Liver (tissue), 8 donors: ENCODE measurements at regions not wholly inside any gene's neighbourhood (a gene's known extent, or its start where the extent isn't known, plus 50 kb on each side); places are given as distances from the start of the nearest gene placed in this dataset.

ENCODE experiments used
- DNase-seq: peaks from one replicate; pipeline ENCODE4 v3.0.0-alpha.2; 2017; ENCODE audit warnings: low spot score
- H3K27ac ChIP-seq, 2 donors: one replicate each; pipeline ENCODE4 v1.7.0; 2013; ENCODE audit warnings: inconsistent platforms in 2 of 2, low read length in 2 of 2, control low read depth in 1 of 2, low read depth in 1 of 2, mild to moderate bottlenecking in 1 of 2
- H3K27me3 ChIP-seq, 4 donors: one replicate each; pipeline versions ENCODE4 v1.6.1 to v1.7.0; 2013; ENCODE audit warnings: low read length in 3 of 4, inconsistent platforms in 1 of 4, mild to moderate bottlenecking in 1 of 4, moderate library complexity in 1 of 4; ENCODE audit not compliant: control insufficient read depth in 4 of 4, insufficient read depth in 4 of 4
- H3K36me3 ChIP-seq, 4 donors: one replicate each; pipeline versions ENCODE4 v1.6.1 to v1.7.0; 2013; ENCODE audit warnings: low read length in 3 of 4, mild to moderate bottlenecking in 3 of 4, low read depth in 1 of 4, moderate library complexity in 1 of 4; ENCODE audit not compliant: control insufficient read depth in 4 of 4, insufficient read depth in 3 of 4
- H3K4me1 ChIP-seq, 4 donors: one replicate each; pipeline versions ENCODE4 v1.6.1 to v1.7.0; 2013; ENCODE audit warnings: low read length in 3 of 4, mild to moderate bottlenecking in 3 of 4, moderate library complexity in 1 of 4; ENCODE audit not compliant: control insufficient read depth in 4 of 4, insufficient read depth in 4 of 4
- H3K4me3 ChIP-seq, 3 donors: one replicate each; pipeline versions ENCODE4 v1.6.1 to v1.7.0; 2013; ENCODE audit warnings: low read length in 3 of 3, control low read depth in 1 of 3, low read depth in 1 of 3, mild to moderate bottlenecking in 1 of 3
- H3K9ac ChIP-seq, 2 donors: one replicate each; pipeline ENCODE4 v1.7.0; 2013; ENCODE audit warnings: low read length in 2 of 2, mild to moderate bottlenecking in 2 of 2, moderate library complexity in 2 of 2, control low read depth in 1 of 2, low read depth in 1 of 2
- H3K9me3 ChIP-seq, 4 donors: one replicate each; pipeline versions ENCODE4 v1.6.1 to v1.7.0; 2013; ENCODE audit warnings: low read length in 3 of 4; ENCODE audit not compliant: control insufficient read depth in 4 of 4
- ATF3 ChIP-seq: IDR thresholded peaks from 2 replicates; pipeline ENCODE4 v1.6.1; 2016; ENCODE audit warnings: antibody characterized with exemption
- CTCF ChIP-seq: fragments of 150-350 bp; IDR thresholded peaks from 2 replicates; pipeline ENCODE4 v1.5.1; 2017; ENCODE audit warnings: improper control_type of control experiment, low read depth, low read length; ENCODE audit not compliant: missing input control
- EGR1 ChIP-seq, 2 donors: IDR thresholded peaks; 2 replicates each; pipeline ENCODE4 v1.6.1; 2016 to 2018; ENCODE audit warnings: antibody characterized with exemption in 2 of 2, low read depth in 2 of 2
- FOXA1 ChIP-seq: IDR thresholded peaks from 2 replicates; pipeline ENCODE4 v1.6.1; 2016; ENCODE audit warnings: antibody characterized with exemption
- FOXA2 ChIP-seq: IDR thresholded peaks from 2 replicates; pipeline ENCODE4 v1.6.1; 2016; ENCODE audit warnings: antibody characterized with exemption
- GABPA ChIP-seq, 2 donors: IDR thresholded peaks in 1 of 2; conservative IDR thresholded peaks in 1 of 2; 2 replicates each; pipeline ENCODE4 v1.6.1; 2016; ENCODE audit warnings: antibody characterized with exemption in 2 of 2, mild to moderate bottlenecking in 1 of 2, moderate library complexity in 1 of 2
- HNF4A ChIP-seq, 2 donors: conservative IDR thresholded peaks; 2 replicates each; pipeline ENCODE4 v1.6.1; 2016; ENCODE audit warnings: antibody characterized with exemption in 2 of 2, mild to moderate bottlenecking in 2 of 2
- HNF4G ChIP-seq: IDR thresholded peaks from 2 replicates; pipeline ENCODE4 v1.6.1; 2016; ENCODE audit warnings: antibody characterized with exemption
- JUND ChIP-seq, 2 donors: IDR thresholded peaks; 2 replicates each; pipeline ENCODE4 v1.6.1; 2016; ENCODE audit warnings: antibody characterized with exemption in 2 of 2
- MAX ChIP-seq: IDR thresholded peaks from 2 replicates; pipeline ENCODE4 v1.6.1; 2016; ENCODE audit warnings: antibody characterized with exemption
- NR2F2 ChIP-seq: IDR thresholded peaks from 2 replicates; pipeline ENCODE4 v1.6.1; 2016; ENCODE audit warnings: antibody characterized with exemption
- RAD21 ChIP-seq, 2 donors: IDR thresholded peaks; 2 replicates each; pipeline ENCODE4 v1.6.1; 2016; ENCODE audit warnings: antibody characterized with exemption in 2 of 2, mild to moderate bottlenecking in 2 of 2
- REST ChIP-seq: IDR thresholded peaks from 2 replicates; pipeline ENCODE4 v1.6.1; 2016; ENCODE audit warnings: antibody characterized with exemption, mild to moderate bottlenecking
- RXRA ChIP-seq, 2 donors: IDR thresholded peaks; 2 replicates each; pipeline ENCODE4 v1.6.1; 2017 to 2018; ENCODE audit warnings: antibody characterized with exemption in 2 of 2, mild to moderate bottlenecking in 1 of 2
- TAF1 ChIP-seq: conservative IDR thresholded peaks from 2 replicates; pipeline ENCODE4 v1.6.1; 2016; ENCODE audit warnings: antibody characterized with exemption, mild to moderate bottlenecking
- YY1 ChIP-seq: IDR thresholded peaks from 2 replicates; pipeline ENCODE4 v1.6.1; 2016; ENCODE audit warnings: antibody characterized with exemption, mild to moderate bottlenecking
- ZBTB33 ChIP-seq: IDR thresholded peaks from 2 replicates; pipeline ENCODE4 v1.6.1; 2016; ENCODE audit warnings: antibody characterized with exemption
- WGBS: extraction: QIAGEN DNeasy Blood & Tissue Kit; methylation state at CpG from one replicate; pipeline ENCODE4 v1.1.7; 2013; 5-methylcytosine and 5-hydroxymethylcytosine counted together
- donor health status: healthy.
- donor health status: healthy.
- donor health status: healthy.
- donor health status: healthy.
- donor health status: healthy.

GRCh38 chr15:81851757-81852156, 194.1 kb downstream of the MEX3B start:
- Histone ChIP-seq H3K27ac (no peak overlapping the region), H3K36me3 (no peaks in the 10 kb centered on the region), H3K9ac (no peak overlapping the region), H3K9me3 (no peaks in the 10 kb centered on the region), H3K4me3 (no peak overlapping the region), H3K4me1 (no peaks in the 10 kb centered on the region), H3K27me3 (peaks cover 0 to 2% (median under 1%) of the 10 kb centered on the region in 4 donors)
- TF ChIP-seq HNF4A (conservative IDR thresholded peaks at IDR 0.05) (no peak), TAF1 (no peak), EGR1 (IDR thresholded peaks at IDR 0.05; ENCODE audit: low read depth in 2 of 2) (no peak), ATF3 (no peak), RXRA (IDR thresholded peaks at IDR 0.05) (no peak), FOXA1 (no peak), FOXA2 (no peak), RAD21 (IDR thresholded peaks at IDR 0.05) (no peak), CTCF (no peak), JUND (IDR thresholded peaks at IDR 0.05) (no peak)
- 82% methylated on average over 7 of the region's 7 CpGs for WGBS
- no peak for DNase-seq

- Histone ChIP-seq H3K4me3 (no peak overlapping the region), H3K27ac (no peak overlapping the region), H3K9me3 (no peaks in the 10 kb centered on the region), H3K36me3 (no peaks in the 10 kb centered on the region), H3K27me3 (peaks cover 0 to 2% (median under 1%) of the 10 kb centered on the region in 4 donors), H3K9ac (no peak overlapping the region), H3K4me1 (no peaks in the 10 kb centered on the region)
- WGBS = 80% methylated on average over 10 of the region's 10 CpGs
- DNase-seq = no peak
- TF ChIP-seq TAF1 (no peak), HNF4G (no peak), ATF3 (no peak), GABPA (IDR thresholded peaks at IDR 0.05 in 1 of 2, conservative IDR thresholded peaks at IDR 0.05 in 1 of 2) (no peak), FOXA2 (no peak)
Observed at GRCh38 chr15:81851325-81851724, 194.5 kb downstream of the MEX3B start.

- no peak for TF ChIP-seq CTCF
- TF ChIP-seq REST = no peak
- no peak for TF ChIP-seq TAF1
- TF ChIP-seq EGR1 (IDR thresholded peaks at IDR 0.05; ENCODE audit: low read depth in 2 of 2) = no peak
- TF ChIP-seq ZBTB33 = no peak
- TF ChIP-seq YY1 = no peak
- no peak for TF ChIP-seq NR2F2
- no peak for TF ChIP-seq MAX
- TF ChIP-seq HNF4A (conservative IDR thresholded peaks at IDR 0.05) = no peak
- TF ChIP-seq RXRA (IDR thresholded peaks at IDR 0.05) = no peak
- no peak for TF ChIP-seq RAD21 (IDR thresholded peaks at IDR 0.05)
- TF ChIP-seq FOXA2 = no peak
- no peak for TF ChIP-seq GABPA (IDR thresholded peaks at IDR 0.05 in 1 of 2, conservative IDR thresholded peaks at IDR 0.05 in 1 of 2)
- no peak for TF ChIP-seq JUND (IDR thresholded peaks at IDR 0.05)
- H3K9ac ChIP-seq = no peak overlapping the region
- no peaks in the 10 kb centered on the region for H3K4me1 ChIP-seq
- H3K4me3 ChIP-seq = no peak overlapping the region
- no peaks in the 10 kb centered on the region for H3K9me3 ChIP-seq
- DNase-seq = no peak
- WGBS = 77% methylated on average over 6 of the region's 6 CpGs
- peaks cover 0 to 2% (median under 1%) of the 10 kb centered on the region in 4 donors for H3K27me3 ChIP-seq
- no peaks in the 10 kb centered on the region for H3K36me3 ChIP-seq
- no peak overlapping the region for H3K27ac ChIP-seq
Observed at GRCh38 chr15:81849289-81849688, 196.5 kb downstream of the MEX3B start.
